AG20443 (cell line): ENCODE measurements at regions not wholly inside any gene's neighbourhood (a gene's known extent, or its start where the extent isn't known, plus 50 kb on each side); places are given as distances from the start of the nearest gene placed in this dataset.

Experiments used
- DNase-seq: peaks from one replicate; pipeline ENCODE4 v3.0.0; 2012; ENCODE audit warnings: low spot score, mixed read lengths

GRCh38 chr4:141921293-141921692 is 284.9 kb downstream of the IL15 start:
- DNase-seq, result no peak

- peak; percentile 38 for DNase-seq
Measured at GRCh38 chr4:141922236-141922635, 285.9 kb downstream of the IL15 start.

- DNase-seq, result no peak
Measured at GRCh38 chr4:141926406-141926805, 290.0 kb downstream of the IL15 start.

GRCh38 chr4:141932490-141932889 is 296.1 kb downstream of the IL15 start:
- DNase-seq, result no peak

GRCh38 chr4:141933978-141934377 is 297.6 kb downstream of the IL15 start:
- DNase-seq, result no peak

GRCh38 chr4:141955696-141956095 is 319.3 kb downstream of the IL15 start:
- no peak for DNase-seq

- no peak for DNase-seq
Measured at GRCh38 chr4:141957416-141957815, 321.0 kb downstream of the IL15 start.

- DNase-seq, result no peak
Measured at GRCh38 chr4:141962486-141962885, 326.1 kb downstream of the IL15 start.

GRCh38 chr4:141971869-141972268 is 335.5 kb downstream of the IL15 start:
- DNase-seq, result no peak

GRCh38 chr4:141972950-141973349 is 336.6 kb downstream of the IL15 start:
- no peak for DNase-seq
